Glutamatergic neuron (in vitro differentiated cells): ENCODE measurements at regions not wholly inside any gene's neighbourhood (a gene's known extent, or its start where the extent isn't known, plus 50 kb on each side); places are given as distances from the start of the nearest gene placed in this dataset.

Source experiments
- DNase-seq: peaks from one replicate; pipeline ENCODE4 v3.0.0; 2022
- H3K27ac Mint-ChIP-seq: one replicate; pipeline ENCODE4 v1.8.0; 2020; ENCODE audit warnings: mild to moderate bottlenecking, mixed read lengths, inconsistent platforms; ENCODE audit not compliant: unreplicated experiment
- H3K27me3 Mint-ChIP-seq: one replicate; pipeline ENCODE4 v1.8.0; 2020; ENCODE audit warnings: mild to moderate bottlenecking, moderate library complexity, mixed read lengths, inconsistent platforms; ENCODE audit not compliant: unreplicated experiment
- H3K36me3 Mint-ChIP-seq: one replicate; pipeline ENCODE4 v1.8.0; 2020; ENCODE audit warnings: mild to moderate bottlenecking, mixed read lengths, inconsistent platforms; ENCODE audit not compliant: unreplicated experiment
- H3K4me1 Mint-ChIP-seq: one replicate; pipeline ENCODE4 v1.8.0; 2020; ENCODE audit warnings: mild to moderate bottlenecking, low read depth, mixed read lengths, inconsistent platforms; ENCODE audit not compliant: unreplicated experiment
- H3K4me3 Mint-ChIP-seq: one replicate; pipeline ENCODE4 v1.8.0; 2020; ENCODE audit warnings: mild to moderate bottlenecking, mixed read lengths, inconsistent platforms; ENCODE audit not compliant: unreplicated experiment
- H3K9me3 Mint-ChIP-seq: one replicate; pipeline ENCODE4 v1.8.0; 2020; ENCODE audit warnings: mild to moderate bottlenecking, moderate library complexity, mixed read lengths, inconsistent platforms; ENCODE audit not compliant: unreplicated experiment
- CTCF ChIP-seq: fragments of 200-600 bp; sonication (generic); IDR thresholded peaks from one replicate; pipeline ENCODE4 v1.5.0; 2021; ENCODE audit not compliant: partially characterized antibody, unreplicated experiment

DNA sequence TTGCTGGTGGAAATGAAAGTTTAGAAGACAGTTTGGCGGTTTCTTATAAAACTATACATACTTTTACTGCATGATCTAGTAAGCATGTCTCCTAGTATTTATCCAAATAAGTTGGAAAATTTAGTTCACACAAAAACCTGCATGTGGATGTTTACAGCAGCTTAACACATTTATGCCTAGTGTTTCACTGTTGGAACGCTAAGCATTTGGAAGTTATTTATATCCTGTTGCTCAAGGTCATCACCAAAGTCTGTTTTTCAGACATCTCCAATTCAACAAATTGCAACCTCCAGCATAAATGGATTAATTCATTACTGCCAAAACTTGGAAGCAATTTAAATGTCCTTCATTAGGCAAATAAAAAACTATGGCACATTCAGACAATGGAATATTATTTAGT is 461.8 kb downstream of the SUCLA2 start:
- H3K4me1 Mint-ChIP-seq, result no peaks in the 10 kb centered on the region
- H3K9me3 Mint-ChIP-seq, result no peaks in the 10 kb centered on the region
- no peak overlapping the region for H3K4me3 Mint-ChIP-seq
- TF ChIP-seq CTCF, result no peak
- H3K27ac Mint-ChIP-seq, result no peak overlapping the region
- no peak for DNase-seq
- H3K27me3 Mint-ChIP-seq, result peaks cover 3% of the 10 kb centered on the region
- H3K36me3 Mint-ChIP-seq, result no peaks in the 10 kb centered on the region

DNA sequence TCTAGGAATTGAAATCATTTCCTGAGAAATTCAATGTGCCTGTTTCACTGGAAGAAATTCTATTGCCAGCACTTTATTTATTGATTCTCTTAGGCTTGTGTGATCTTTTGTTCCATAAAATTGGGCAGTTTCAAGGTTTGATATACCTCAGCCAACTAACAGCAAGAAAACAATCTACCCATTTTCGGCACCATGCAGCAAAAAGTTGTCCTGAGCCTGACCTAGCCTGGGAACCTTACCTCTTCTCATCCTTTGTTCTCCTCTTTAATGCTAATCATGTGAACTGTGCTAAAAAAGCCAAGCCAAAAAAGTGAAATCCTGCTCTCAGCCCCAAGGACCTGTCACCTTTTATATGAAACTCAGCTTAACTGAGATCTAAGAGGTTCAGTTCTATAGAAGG is 477.3 kb downstream of the SUCLA2 start:
- no peak overlapping the region for H3K27ac Mint-ChIP-seq
- H3K36me3 Mint-ChIP-seq, result no peaks in the 10 kb centered on the region
- no peak for DNase-seq
- no peaks in the 10 kb centered on the region for H3K4me1 Mint-ChIP-seq
- no peak overlapping the region for H3K4me3 Mint-ChIP-seq
- peaks cover 1% of the 10 kb centered on the region for H3K9me3 Mint-ChIP-seq
- no peaks in the 10 kb centered on the region for H3K27me3 Mint-ChIP-seq
- no peak for TF ChIP-seq CTCF

- no peak overlapping the region for H3K27ac Mint-ChIP-seq
- DNase-seq, result no peak
Observed at GRCh38 chr13:47521890-47522487, 479.1 kb downstream of the SUCLA2 start.

GRCh38 chr13:47519626-47520025 is 481.4 kb downstream of the SUCLA2 start:
- H3K27me3 Mint-ChIP-seq, result no peaks in the 10 kb centered on the region
- no peak overlapping the region for H3K4me3 Mint-ChIP-seq
- H3K4me1 Mint-ChIP-seq, result no peaks in the 10 kb centered on the region
- H3K36me3 Mint-ChIP-seq, result no peaks in the 10 kb centered on the region
- H3K27ac Mint-ChIP-seq, result no peak overlapping the region
- peaks cover 1% of the 10 kb centered on the region for H3K9me3 Mint-ChIP-seq
- TF ChIP-seq CTCF, result no peak
- no peak for DNase-seq

More at GRCh38 chr13:47521890-47522487, 479.1 kb downstream of the SUCLA2 start:
- Mint-ChIP-seq H3K4me1 (no peaks in the 10 kb centered on the region), H3K4me3 (no peak overlapping the region), H3K9me3 (peaks cover 1% of the 10 kb centered on the region), H3K36me3 (no peaks in the 10 kb centered on the region), H3K27me3 (no peaks in the 10 kb centered on the region)
- no peak for TF ChIP-seq CTCF

GRCh38 chr13:47518530-47518929 is 482.5 kb downstream of the SUCLA2 start:
- Mint-ChIP-seq H3K4me3 (no peak overlapping the region), H3K36me3 (no peaks in the 10 kb centered on the region), H3K9me3 (peaks cover 1% of the 10 kb centered on the region), H3K27ac (no peak overlapping the region), H3K4me1 (no peaks in the 10 kb centered on the region), H3K27me3 (no peaks in the 10 kb centered on the region)
- TF ChIP-seq CTCF, result no peak
- DNase-seq, result no peak
